K562 (cell line): ENCODE measurements at regions not wholly inside any gene's neighbourhood (a gene's known extent, or its start where the extent isn't known, plus 50 kb on each side); places are given as distances from the start of the nearest gene placed in this dataset.

Source experiments
- FOXM1 ChIP-seq, 2 experiments: fragments of 450-650 bp in 1 of 2; sonication (generic) in 1 of 2; formaldehyde crosslinking in 1 of 2; IDR thresholded peaks; 2 replicates each; pipeline versions ENCODE4 v1.6.1 to v1.9.0; 2017 to 2022; ENCODE audit warnings: low read depth in 2 of 2, mild to moderate bottlenecking in 2 of 2, missing genetic modification reagents in 1 of 2, moderate library complexity in 1 of 2
- NFIC ChIP-seq: fragments of 450-650 bp; IDR thresholded peaks from 2 replicates; pipeline ENCODE4 v1.6.1; 2017; ENCODE audit warnings: mild to moderate bottlenecking, inconsistent platforms
- TEAD1 ChIP-seq, 2 experiments: fragments of 450-650 bp in 1 of 2; sonication (generic) in 1 of 2; formaldehyde crosslinking; IDR thresholded peaks; 2 replicates each; pipeline versions ENCODE4 v1.4.0 to v1.8.0; 2020 to 2022; ENCODE audit warnings: mild to moderate bottlenecking in 2 of 2, missing genetic modification reagents in 1 of 2
- ZNF324 ChIP-seq: fragments of 250-450 bp; sonication (Bioruptor Pico); IDR thresholded peaks from 2 replicates; pipeline ENCODE4 v1.4.0; 2020; ENCODE audit warnings: mild to moderate bottlenecking
- TF ChIP-seq, protein P1 (sequence below), 3 experiments: IDR thresholded peaks in 2 of 3; conservative IDR thresholded peaks in 1 of 3; 2 replicates each; pipeline ENCODE4 v1.5.1; 2011 to 2012; ENCODE audit warnings: low read length in 3 of 3, mild to moderate bottlenecking in 3 of 3, control low read depth in 2 of 3, improper control_type of control experiment in 1 of 3, inconsistent platforms in 1 of 3, low read depth in 1 of 3, mixed read lengths in 1 of 3, moderate library complexity in 1 of 3; ENCODE audit not compliant: insufficient read depth in 2 of 3

DNA sequence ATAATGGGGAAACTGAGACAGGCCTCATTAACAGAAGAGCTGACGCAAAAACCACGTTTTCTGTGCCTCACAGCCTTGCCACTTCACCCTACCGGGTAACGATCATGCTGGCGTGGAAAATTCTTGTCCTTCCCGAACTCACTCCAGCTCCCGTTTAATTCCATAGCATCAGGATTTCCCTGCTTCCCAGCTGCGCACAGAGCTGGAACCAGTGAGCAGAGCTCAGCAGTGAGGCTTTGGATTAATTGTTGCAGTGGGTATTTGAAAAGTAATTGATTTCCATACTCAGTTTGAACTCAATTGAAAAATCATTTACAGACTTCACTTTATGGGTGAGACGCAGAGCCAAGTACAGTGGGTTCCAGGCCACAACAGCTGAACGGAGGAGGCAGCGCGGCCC lies 199.0 kb upstream of the ADAMTS16 start:
- TF ChIP-seq NFIC, result no peak
- TF ChIP-seq TEAD1 (CRISPR knock-in tag; IDR thresholded peaks at IDR 0.05), result no peak
- TF ChIP-seq FOXM1 (IDR thresholded peaks at IDR 0.05; ENCODE audit: low read depth), result no peak
- no peak for TF ChIP-seq FOXM1 (CRISPR knock-in tag; IDR thresholded peaks at IDR 0.05; ENCODE audit: low read depth)
- no peak for TF ChIP-seq ZNF324 (CRISPR knock-in tag)
- TF ChIP-seq, protein P1, sequence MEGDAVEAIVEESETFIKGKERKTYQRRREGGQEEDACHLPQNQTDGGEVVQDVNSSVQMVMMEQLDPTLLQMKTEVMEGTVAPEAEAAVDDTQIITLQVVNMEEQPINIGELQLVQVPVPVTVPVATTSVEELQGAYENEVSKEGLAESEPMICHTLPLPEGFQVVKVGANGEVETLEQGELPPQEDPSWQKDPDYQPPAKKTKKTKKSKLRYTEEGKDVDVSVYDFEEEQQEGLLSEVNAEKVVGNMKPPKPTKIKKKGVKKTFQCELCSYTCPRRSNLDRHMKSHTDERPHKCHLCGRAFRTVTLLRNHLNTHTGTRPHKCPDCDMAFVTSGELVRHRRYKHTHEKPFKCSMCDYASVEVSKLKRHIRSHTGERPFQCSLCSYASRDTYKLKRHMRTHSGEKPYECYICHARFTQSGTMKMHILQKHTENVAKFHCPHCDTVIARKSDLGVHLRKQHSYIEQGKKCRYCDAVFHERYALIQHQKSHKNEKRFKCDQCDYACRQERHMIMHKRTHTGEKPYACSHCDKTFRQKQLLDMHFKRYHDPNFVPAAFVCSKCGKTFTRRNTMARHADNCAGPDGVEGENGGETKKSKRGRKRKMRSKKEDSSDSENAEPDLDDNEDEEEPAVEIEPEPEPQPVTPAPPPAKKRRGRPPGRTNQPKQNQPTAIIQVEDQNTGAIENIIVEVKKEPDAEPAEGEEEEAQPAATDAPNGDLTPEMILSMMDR (IDR thresholded peaks at IDR 0.05 in 2 of 3, conservative IDR thresholded peaks at IDR 0.05 in 1 of 3; ENCODE audit: insufficient read depth in 2 of 3, low read depth in 1 of 3, low read length in 3 of 3), result no peak
